ENCODE measurements at regions not wholly inside any gene's neighbourhood (a gene's known extent, or its start where the extent isn't known, plus 50 kb on each side); places are given as distances from the start of the nearest gene placed in this dataset.

DNA sequence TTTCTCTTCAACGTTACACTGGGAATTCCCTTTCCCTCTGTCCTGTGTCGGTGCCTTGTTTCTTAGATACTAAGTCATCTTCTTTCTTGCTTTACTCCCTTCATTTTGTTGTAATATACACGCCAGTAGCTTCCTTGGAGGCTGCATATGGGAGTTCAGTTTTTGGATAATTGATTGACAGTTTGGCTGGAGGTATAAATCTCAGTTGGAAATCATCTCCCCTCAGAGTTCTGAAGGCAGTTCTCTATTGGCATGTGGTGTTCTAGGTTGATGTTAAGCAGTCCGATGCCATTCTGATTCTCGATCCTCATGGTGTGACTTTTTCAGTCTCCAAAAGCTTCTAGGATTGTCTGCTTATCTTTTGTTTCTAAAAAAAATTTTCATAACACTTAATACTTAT, 152.5 kb upstream of the GLI2 start:
- Histone ChIP-seq H3K79me2 (ENCODE audit: control insufficient read depth, insufficient read depth, low read length) (no peaks in the 10 kb centered on the region), H3K4me1 (ENCODE audit: control insufficient read depth in 2 of 2, insufficient read depth in 2 of 2, low read length in 2 of 2) (peaks cover 0 to 4% of the 10 kb centered on the region in 2 donors), H3K4me3 (ENCODE audit: control extremely low read depth in 1 of 5, extremely low read depth in 1 of 5, insufficient read depth in 1 of 5, low read depth in 2 of 5, low read length in 4 of 5) (no peak overlapping the region), H3K27me3 (replicated peaks in 1 of 4; ENCODE audit: control extremely low read depth in 1 of 4, control insufficient read depth in 3 of 4, insufficient read depth in 4 of 4, low read length in 3 of 4) (peaks cover 0 to 12% (median 6%) of the 10 kb centered on the region in 4 experiments), H3K9ac (ENCODE audit: low read length) (no peak overlapping the region), H3K27ac (ENCODE audit: low read length in 2 of 2) (no peak overlapping the region), H3K9me3 (ENCODE audit: control extremely low read depth in 1 of 3, control insufficient read depth in 2 of 3, insufficient read depth in 1 of 3, low read length in 2 of 3) (peaks cover 0 to 22% (median 0%) of the 10 kb centered on the region in 3 donors), H2AFZ (ENCODE audit: insufficient read depth, low read depth, low read length, poor library complexity, severe bottlenecking) (no peak overlapping the region), H3K36me3 (replicated peaks in 1 of 2; ENCODE audit: control extremely low read depth in 1 of 2, control insufficient read depth in 1 of 2, extremely low read depth in 1 of 2, insufficient read depth in 2 of 2, low read length in 1 of 2) (no peaks in the 10 kb centered on the region), H4K20me1 (ENCODE audit: control insufficient read depth, insufficient read depth, low read length, poor library complexity, severe bottlenecking) (no peaks in the 10 kb centered on the region), H3K4me2 (replicated peaks; ENCODE audit: low read depth, low read length, poor library complexity, severe bottlenecking) (no peak overlapping the region)
- no CpG with 5 or more reads among the region's 5 CpGs for WGBS (ENCODE audit: insufficient coverage)
- DNase-seq (no peak), ATAC-seq (ENCODE audit: low read depth) (no peak)
- intact Hi-C loops (cut with micrococcal nuclease): no loop called here
- Mint-ChIP-seq H3K27ac (no peak overlapping the region), H3K4me3 (no peak overlapping the region), H3K9me3 (ENCODE audit: insufficient read depth) (peaks cover 2% of the 10 kb centered on the region), H3K4me1 (peaks cover 3% of the 10 kb centered on the region), H3K27me3 (peaks cover 29% of the 10 kb centered on the region)
- CTCF ChIA-PET: no interaction called here
- POLR2A ChIA-PET: no interaction called here
- TF ChIP-seq CTCF (IDR thresholded peaks at IDR 0.05): no peak
- no peak for TF ChIP-seq EZH2 (IDR thresholded peaks at IDR 0.05; ENCODE audit: borderline replicate concordance, insufficient read depth, low read depth, low read length, poor library complexity, severe bottlenecking)

GRCh38 chr2:120583851-120584570, 151.7 kb upstream of the GLI2 start:
- Histone ChIP-seq H2AFZ (ENCODE audit: insufficient read depth, low read depth, low read length, poor library complexity, severe bottlenecking) (no peak overlapping the region), H3K36me3 (replicated peaks in 1 of 2; ENCODE audit: control extremely low read depth in 1 of 2, control insufficient read depth in 1 of 2, extremely low read depth in 1 of 2, insufficient read depth in 2 of 2, low read length in 1 of 2) (no peaks in the 10 kb centered on the region), H3K9ac (ENCODE audit: low read length) (no peak overlapping the region), H3K9me3 (ENCODE audit: control extremely low read depth in 1 of 3, control insufficient read depth in 2 of 3, insufficient read depth in 1 of 3, low read length in 2 of 3) (peaks cover 0 to 22% (median 0%) of the 10 kb centered on the region in 3 donors), H4K20me1 (ENCODE audit: control insufficient read depth, insufficient read depth, low read length, poor library complexity, severe bottlenecking) (no peaks in the 10 kb centered on the region), H3K27me3 (replicated peaks in 1 of 4; ENCODE audit: control extremely low read depth in 1 of 4, control insufficient read depth in 3 of 4, insufficient read depth in 4 of 4, low read length in 3 of 4) (peaks cover 0 to 14% (median 6%) of the 10 kb centered on the region in 4 experiments), H3K79me2 (ENCODE audit: control insufficient read depth, insufficient read depth, low read length) (no peaks in the 10 kb centered on the region), H3K4me1 (ENCODE audit: control insufficient read depth in 2 of 2, insufficient read depth in 2 of 2, low read length in 2 of 2) (peaks cover 0 to 4% of the 10 kb centered on the region in 2 donors), H3K27ac (ENCODE audit: low read length in 2 of 2) (no peak overlapping the region), H3K4me3 (ENCODE audit: control extremely low read depth in 1 of 5, extremely low read depth in 1 of 5, insufficient read depth in 1 of 5, low read depth in 2 of 5, low read length in 4 of 5) (no peak overlapping the region), H3K4me2 (replicated peaks; ENCODE audit: low read depth, low read length, poor library complexity, severe bottlenecking) (no peak overlapping the region)
- Mint-ChIP-seq H3K27me3 (peaks cover 34% of the 10 kb centered on the region), H3K4me3 (no peak overlapping the region), H3K9me3 (ENCODE audit: insufficient read depth) (peaks cover 2% of the 10 kb centered on the region), H3K4me1 (peaks cover 3% of the 10 kb centered on the region), H3K27ac (no peak overlapping the region)
- CTCF ChIA-PET: no interaction called here
- ATAC-seq (ENCODE audit: low read depth): no peak
- TF ChIP-seq CTCF (IDR thresholded peaks at IDR 0.05): no peak
- intact Hi-C loops (cut with micrococcal nuclease): no loop called here
- no CpG with 5 or more reads among the region's 1 CpG for WGBS (ENCODE audit: insufficient coverage)
- POLR2A ChIA-PET: no interaction called here
- DNase-seq: no peak

Data from B cell (primary cell).